ENCODE measurements at regions not wholly inside any gene's neighbourhood (a gene's known extent, or its start where the extent isn't known, plus 50 kb on each side); places are given as distances from the start of the nearest gene placed in this dataset.

DNA sequence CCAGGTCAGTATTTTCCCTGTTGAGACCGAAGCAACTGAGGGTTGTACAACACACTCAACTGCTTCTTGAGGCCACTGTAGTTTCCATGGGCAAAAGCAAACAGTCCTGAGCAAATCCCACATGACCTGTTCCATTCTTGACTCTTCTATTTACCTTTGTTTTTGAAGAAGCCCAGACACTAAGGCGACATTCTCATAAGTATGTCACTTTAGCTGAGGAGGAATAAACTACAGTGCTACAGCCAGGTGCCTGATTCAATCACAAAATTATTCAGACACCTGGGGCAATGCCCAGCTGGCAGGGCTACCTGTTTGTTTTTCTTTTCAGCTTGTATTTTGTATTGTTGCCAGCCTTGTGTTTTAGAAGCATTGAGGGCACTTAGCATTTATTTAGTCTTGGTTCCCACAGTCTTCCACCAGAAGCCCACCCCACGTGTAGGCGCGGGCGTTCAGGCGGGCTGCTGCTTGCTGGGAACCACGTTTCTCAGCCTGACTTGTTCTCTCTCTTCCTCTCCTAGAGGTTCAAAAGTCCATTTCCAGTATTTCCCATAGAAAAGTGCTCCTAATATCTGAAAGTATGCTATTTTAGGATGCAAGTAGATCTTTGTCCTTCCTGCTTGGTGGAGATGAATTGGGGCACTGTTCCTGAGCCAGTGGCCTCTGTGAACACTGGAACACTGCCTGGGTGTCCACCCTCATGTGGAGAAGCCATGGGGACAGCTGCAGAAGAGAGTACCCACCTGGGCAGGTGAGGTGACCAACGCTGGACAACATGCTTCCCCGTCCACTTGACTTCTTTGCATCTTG, 99.0 kb upstream of the COPS8 start:
- WGBS: 88% methylated on average over 10 of the region's 10 CpGs
- H3K9me3 ChIP-seq (ENCODE audit: control insufficient read depth, low read length): no peaks in the 10 kb centered on the region
- intact Hi-C loops (cut with DNase I): no loop called here

DNA sequence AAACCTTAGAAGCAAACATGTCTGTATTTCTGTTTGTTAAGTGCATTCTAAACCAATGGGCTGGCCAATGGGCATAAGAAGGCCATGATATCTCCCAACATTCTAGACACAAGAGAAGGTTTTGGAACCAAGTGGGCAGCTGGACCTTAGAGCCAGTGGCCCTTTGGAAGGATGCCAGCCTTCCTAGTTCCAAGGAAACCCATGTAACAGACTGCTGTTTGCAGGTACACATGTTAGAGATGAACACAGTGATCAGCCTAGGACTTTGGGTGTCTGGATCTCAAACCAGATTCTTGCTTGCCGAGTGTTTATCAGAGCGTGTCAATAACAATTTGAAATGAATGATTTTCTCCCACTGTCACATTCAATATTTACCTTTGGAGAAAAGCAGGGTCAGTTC, 97.5 kb upstream of the COPS8 start:
- WGBS: 90% methylated on average over 2 of the region's 2 CpGs
- no peak for ATAC-seq

More for the DNA sequence above, 99.0 kb upstream of the COPS8 start:
- H3K27me3 ChIP-seq (ENCODE audit: control insufficient read depth, insufficient read depth): no peaks in the 10 kb centered on the region
- H3K4me3 ChIP-seq (ENCODE audit: low read length): no peak overlapping the region
- no peak for DNase-seq
- peaks cover 3% of the 10 kb centered on the region for H3K4me1 ChIP-seq (ENCODE audit: control insufficient read depth, insufficient read depth, low read length)
- H3K27ac ChIP-seq (ENCODE audit: low read length): no peak overlapping the region
- no peak for ATAC-seq

DNA sequence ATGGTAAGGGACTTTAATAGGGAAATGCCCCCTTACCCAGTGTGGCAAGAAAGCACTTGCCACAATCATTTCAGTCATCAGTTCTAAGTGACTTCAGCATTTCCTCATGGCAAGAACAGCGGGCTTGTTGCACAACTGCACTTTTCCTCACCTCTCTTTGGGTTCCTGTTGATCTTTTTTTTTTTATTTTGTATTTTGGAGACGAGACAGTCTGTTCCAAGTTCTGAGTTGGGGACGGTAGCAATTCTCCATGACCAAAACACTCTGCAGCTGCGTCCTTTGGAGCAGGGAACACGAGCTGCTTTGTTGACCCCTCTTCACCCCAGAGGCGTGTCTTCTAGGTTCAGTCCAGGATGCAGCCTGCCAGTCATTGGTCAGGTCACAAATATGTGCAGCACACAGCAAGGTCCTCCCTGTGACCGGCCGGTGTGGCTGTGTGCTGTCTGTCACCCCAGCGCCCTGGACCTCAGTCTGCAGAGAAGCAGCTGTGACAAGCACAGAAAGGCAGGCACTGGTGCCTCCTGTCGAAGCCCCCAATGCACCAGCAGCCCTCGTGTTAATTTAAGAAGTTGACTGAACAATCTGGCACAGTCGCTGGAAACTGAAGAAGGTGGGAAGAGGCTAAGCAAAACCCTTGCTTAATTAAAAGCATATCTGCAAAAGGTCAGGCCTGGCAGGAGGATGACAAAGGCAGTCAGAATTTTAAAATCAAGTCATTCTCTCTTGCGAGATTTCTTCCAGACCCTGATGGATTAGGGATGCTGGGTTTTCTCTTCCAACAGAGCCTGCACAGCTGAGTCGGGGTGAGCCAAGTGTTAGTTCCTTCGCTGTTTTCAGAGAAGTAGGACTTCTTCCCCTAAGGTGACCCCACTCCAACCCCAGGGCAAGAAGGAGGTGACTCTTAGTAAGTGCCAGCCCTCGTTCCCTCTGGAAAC, 96.7 kb upstream of the COPS8 start:
- ATAC-seq (peak; percentile 88 to 92), DNase-seq (peak; percentile 60 to 88 (median 71))
- intact Hi-C loops (cut with DNase I): no loop called here
- no peaks in the 10 kb centered on the region for H3K27me3 ChIP-seq (ENCODE audit: control insufficient read depth, insufficient read depth)
- no peaks in the 10 kb centered on the region for H3K9me3 ChIP-seq (ENCODE audit: control insufficient read depth, low read length)
- peak overlapping the region; percentile 15 for H3K27ac ChIP-seq (ENCODE audit: low read length)
- peaks cover 3% of the 10 kb centered on the region for H3K4me1 ChIP-seq (ENCODE audit: control insufficient read depth, insufficient read depth, low read length)
- WGBS: 35% methylated on average over 16 of the region's 16 CpGs
- H3K4me3 ChIP-seq (ENCODE audit: low read length): no peak overlapping the region

More for the DNA sequence above, 97.5 kb upstream of the COPS8 start:
- no peak for DNase-seq
- intact Hi-C loops (cut with DNase I): no loop called here
- H3K4me3 ChIP-seq (ENCODE audit: low read length): no peak overlapping the region
- H3K4me1 ChIP-seq (ENCODE audit: control insufficient read depth, insufficient read depth, low read length): peaks cover 3% of the 10 kb centered on the region
- no peaks in the 10 kb centered on the region for H3K27me3 ChIP-seq (ENCODE audit: control insufficient read depth, insufficient read depth)
- no peaks in the 10 kb centered on the region for H3K9me3 ChIP-seq (ENCODE audit: control insufficient read depth, low read length)
- H3K27ac ChIP-seq (ENCODE audit: low read length): no peak overlapping the region

DNA sequence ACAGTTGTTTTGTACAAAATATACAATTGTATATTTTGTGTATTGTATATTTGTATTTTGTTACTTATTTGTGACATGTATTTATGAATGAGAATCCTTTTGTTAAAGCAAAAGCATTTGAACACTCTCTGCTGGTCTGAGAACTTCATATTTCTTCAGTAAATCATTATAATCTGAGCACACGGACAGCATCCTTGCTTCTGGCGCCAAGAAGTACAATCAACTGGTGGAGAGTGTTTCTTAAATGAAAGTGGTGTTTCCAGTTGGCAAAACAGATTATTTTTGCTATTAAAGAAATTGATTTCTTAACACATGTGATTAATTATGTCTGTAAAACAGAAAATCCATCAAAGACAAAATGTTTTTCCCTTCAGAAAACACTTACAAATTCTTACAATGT, 95.1 kb upstream of the COPS8 start:
- Histone ChIP-seq H3K4me3 (ENCODE audit: low read length) (no peak overlapping the region), H3K4me1 (ENCODE audit: control insufficient read depth, insufficient read depth, low read length) (peaks cover 3% of the 10 kb centered on the region), H3K9me3 (ENCODE audit: control insufficient read depth, low read length) (no peaks in the 10 kb centered on the region), H3K27me3 (ENCODE audit: control insufficient read depth, insufficient read depth) (no peaks in the 10 kb centered on the region), H3K27ac (ENCODE audit: low read length) (no peak overlapping the region)
- intact Hi-C loops (cut with DNase I): no loop called here
- no peak for DNase-seq
- 82% methylated on average over 2 of the region's 2 CpGs for WGBS
- no peak for ATAC-seq

DNA sequence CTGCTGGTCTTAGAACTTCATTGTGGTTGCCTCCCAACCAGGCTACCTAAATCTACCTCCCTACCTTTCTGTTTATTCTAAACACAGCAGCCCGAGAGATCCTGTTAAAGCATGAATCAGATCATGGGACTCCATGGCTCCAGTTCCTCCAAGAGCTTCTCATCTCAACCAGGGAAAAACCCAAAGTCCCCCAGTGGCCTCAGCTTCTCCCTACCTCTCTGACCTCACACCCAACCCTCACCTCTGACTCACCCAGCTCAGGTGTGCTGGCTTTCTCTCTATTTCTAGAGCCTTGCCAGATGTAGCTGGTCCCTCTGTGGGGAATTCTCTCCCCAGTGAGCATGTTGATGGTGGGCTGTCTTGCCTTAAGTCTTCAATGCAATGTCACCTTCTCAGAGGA, 93.8 kb upstream of the COPS8 start:
- Histone ChIP-seq H3K27ac (ENCODE audit: low read length) (no peak overlapping the region), H3K9me3 (ENCODE audit: control insufficient read depth, low read length) (no peaks in the 10 kb centered on the region), H3K27me3 (ENCODE audit: control insufficient read depth, insufficient read depth) (no peaks in the 10 kb centered on the region), H3K4me3 (ENCODE audit: low read length) (no peak overlapping the region), H3K4me1 (ENCODE audit: control insufficient read depth, insufficient read depth, low read length) (peaks cover 3% of the 10 kb centered on the region)
- intact Hi-C loops (cut with DNase I): no loop called here
- no peak for DNase-seq
- no peak for ATAC-seq
- 97% methylated on average over 1 of the region's 1 CpG for WGBS

DNA sequence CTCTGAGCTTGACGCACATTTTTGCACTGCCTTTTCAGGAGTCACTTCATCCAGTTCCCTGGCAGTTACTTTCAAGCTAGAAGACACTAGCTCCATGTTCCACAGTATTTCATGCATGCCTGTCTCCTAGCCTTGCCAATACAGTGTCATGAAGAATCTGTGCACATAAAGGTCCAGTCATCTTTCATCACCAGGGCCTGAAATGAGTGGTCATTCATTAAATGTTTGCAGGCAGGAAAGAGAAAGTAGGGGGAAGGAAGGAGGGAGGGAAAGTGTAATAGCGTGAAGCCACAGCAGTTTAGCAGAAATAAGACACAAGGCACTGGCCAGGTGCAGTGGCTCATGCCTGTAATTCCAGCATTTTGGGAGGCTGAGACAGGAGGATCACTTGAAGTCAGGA, 92.4 kb upstream of the COPS8 start:
- Histone ChIP-seq H3K4me3 (ENCODE audit: low read length) (no peak overlapping the region), H3K27ac (ENCODE audit: low read length) (no peak overlapping the region), H3K4me1 (ENCODE audit: control insufficient read depth, insufficient read depth, low read length) (peaks cover 2% of the 10 kb centered on the region), H3K27me3 (ENCODE audit: control insufficient read depth, insufficient read depth) (no peaks in the 10 kb centered on the region), H3K9me3 (ENCODE audit: control insufficient read depth, low read length) (no peaks in the 10 kb centered on the region)
- no peak for ATAC-seq
- 80% methylated on average over 2 of the region's 2 CpGs for WGBS
- intact Hi-C loops (cut with DNase I): no loop called here
- no peak for DNase-seq

DNA sequence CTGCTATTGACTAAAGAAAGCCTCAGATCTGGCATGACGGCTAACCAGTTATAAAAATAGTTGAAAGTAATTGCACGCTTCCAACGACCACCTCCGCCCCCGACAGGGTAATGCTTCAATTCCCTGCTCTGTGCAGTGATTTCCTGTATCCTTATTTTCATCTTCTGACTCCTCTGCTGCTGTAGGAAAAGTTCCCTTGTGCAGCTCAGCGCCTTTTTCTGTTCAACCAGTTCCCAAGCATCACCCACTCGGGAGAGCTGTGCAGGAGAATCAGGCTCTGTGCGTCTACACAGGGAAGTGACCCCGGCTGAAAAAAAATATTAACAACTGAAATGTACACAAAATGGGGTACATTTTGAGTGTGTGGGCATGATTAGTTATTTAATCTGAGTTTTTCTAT, 91.3 kb upstream of the COPS8 start:
- DNase-seq (no peak), ATAC-seq (no peak)
- WGBS: 67% methylated on average over 9 of the region's 9 CpGs
- intact Hi-C loops (cut with DNase I): no loop called here
- no peaks in the 10 kb centered on the region for H3K9me3 ChIP-seq (ENCODE audit: control insufficient read depth, low read length)
- no peaks in the 10 kb centered on the region for H3K4me1 ChIP-seq (ENCODE audit: control insufficient read depth, insufficient read depth, low read length)
- no peak overlapping the region for H3K4me3 ChIP-seq (ENCODE audit: low read length)
- H3K27ac ChIP-seq (ENCODE audit: low read length): no peak overlapping the region
- no peaks in the 10 kb centered on the region for H3K27me3 ChIP-seq (ENCODE audit: control insufficient read depth, insufficient read depth)

DNA sequence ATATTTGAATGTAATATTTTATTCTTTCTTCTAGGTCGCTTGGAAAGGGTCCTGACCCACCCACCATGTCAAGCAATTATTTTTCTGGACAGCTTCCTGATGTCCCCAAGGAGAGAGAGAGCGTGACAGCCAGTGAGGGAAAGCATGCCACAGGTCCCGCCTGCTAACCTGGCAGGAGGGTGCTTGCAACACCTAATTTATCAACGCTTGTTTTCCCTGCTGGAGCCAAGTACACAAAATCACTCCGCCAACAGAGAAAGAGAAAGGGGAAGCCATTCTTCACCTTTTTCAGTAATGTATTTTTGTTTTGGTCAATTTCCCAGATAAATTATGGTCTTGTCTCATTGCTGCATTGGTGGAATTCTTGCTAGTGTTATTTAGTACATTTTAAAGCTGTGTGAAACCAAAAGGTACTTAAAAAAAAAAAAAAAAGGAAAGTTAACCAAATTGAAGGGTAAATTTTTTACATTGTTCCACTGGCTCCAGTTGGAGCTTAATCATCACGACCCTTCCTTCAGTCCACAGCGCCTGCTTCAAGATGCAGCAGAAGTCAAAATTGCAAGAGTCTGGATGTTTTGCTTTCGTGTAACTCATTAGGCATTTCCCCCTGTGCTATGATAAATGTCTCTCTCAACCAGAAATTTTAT, 88.5 kb upstream of the COPS8 start:
- H3K27me3 ChIP-seq (ENCODE audit: control insufficient read depth, insufficient read depth): no peaks in the 10 kb centered on the region
- no peaks in the 10 kb centered on the region for H3K4me1 ChIP-seq (ENCODE audit: control insufficient read depth, insufficient read depth, low read length)
- no peaks in the 10 kb centered on the region for H3K9me3 ChIP-seq (ENCODE audit: control insufficient read depth, low read length)
- no peak for DNase-seq
- 68% methylated on average over 8 of the region's 8 CpGs for WGBS
- no peak overlapping the region for H3K27ac ChIP-seq (ENCODE audit: low read length)
- intact Hi-C loops (cut with DNase I): no loop called here
- no peak overlapping the region for H3K4me3 ChIP-seq (ENCODE audit: low read length)
- ATAC-seq: no peak

DNA sequence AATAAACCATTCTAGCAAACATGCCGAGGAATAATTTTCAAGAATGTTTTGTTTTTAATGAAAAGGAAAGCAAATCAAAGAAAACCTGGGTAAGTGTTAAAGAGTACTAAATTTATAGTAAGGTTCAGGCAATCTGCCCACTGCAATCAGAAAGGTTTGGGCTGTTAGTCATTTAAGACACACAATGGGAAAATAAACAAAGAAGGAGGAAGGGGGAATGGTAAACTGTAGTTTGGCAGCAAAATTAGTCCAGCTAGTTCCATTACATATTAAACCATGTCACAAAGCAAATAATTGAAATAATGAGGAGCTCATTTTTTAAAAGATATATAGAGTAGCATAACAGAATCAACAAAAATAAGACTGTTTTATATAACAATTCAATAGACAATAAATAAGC, 87.5 kb upstream of the COPS8 start:
- intact Hi-C loops (cut with DNase I): no loop called here
- no peaks in the 10 kb centered on the region for H3K27me3 ChIP-seq (ENCODE audit: control insufficient read depth, insufficient read depth)
- WGBS: 90% methylated on average over 1 of the region's 1 CpG
- peak in 1 of 2 donors; percentile 62 for ATAC-seq
- H3K4me3 ChIP-seq (ENCODE audit: low read length): no peak overlapping the region
- no peaks in the 10 kb centered on the region for H3K9me3 ChIP-seq (ENCODE audit: control insufficient read depth, low read length)
- H3K4me1 ChIP-seq (ENCODE audit: control insufficient read depth, insufficient read depth, low read length): no peaks in the 10 kb centered on the region
- H3K27ac ChIP-seq (ENCODE audit: low read length): no peak overlapping the region
- no peak for DNase-seq

DNA sequence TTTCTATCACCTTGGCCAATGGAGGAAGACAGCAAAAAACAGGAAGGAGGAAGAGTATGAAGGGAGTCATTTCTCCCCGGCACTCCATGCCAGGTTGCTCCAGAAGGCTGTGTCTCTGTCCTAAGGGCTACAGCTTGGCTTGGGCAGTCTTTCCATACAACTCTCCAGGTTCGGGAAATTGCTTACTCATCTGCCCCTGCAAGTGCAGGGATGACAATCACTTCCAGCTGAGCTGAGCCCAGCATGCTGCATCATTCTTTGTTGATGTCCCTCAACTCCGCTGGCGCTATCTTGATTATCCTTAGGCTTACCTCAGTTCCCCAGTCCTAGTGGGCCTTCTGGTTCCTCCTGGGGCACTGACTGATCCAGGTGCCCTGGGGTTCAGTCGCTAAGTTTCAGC, 86.9 kb upstream of the COPS8 start:
- H3K4me1 ChIP-seq (ENCODE audit: control insufficient read depth, insufficient read depth, low read length): no peaks in the 10 kb centered on the region
- intact Hi-C loops (cut with DNase I): no loop called here
- H3K4me3 ChIP-seq (ENCODE audit: low read length): no peak overlapping the region
- ATAC-seq: no peak
- H3K27ac ChIP-seq (ENCODE audit: low read length): no peak overlapping the region
- H3K27me3 ChIP-seq (ENCODE audit: control insufficient read depth, insufficient read depth): no peaks in the 10 kb centered on the region
- WGBS: 85% methylated on average over 5 of the region's 5 CpGs
- no peak for DNase-seq
- H3K9me3 ChIP-seq (ENCODE audit: control insufficient read depth, low read length): no peaks in the 10 kb centered on the region

DNA sequence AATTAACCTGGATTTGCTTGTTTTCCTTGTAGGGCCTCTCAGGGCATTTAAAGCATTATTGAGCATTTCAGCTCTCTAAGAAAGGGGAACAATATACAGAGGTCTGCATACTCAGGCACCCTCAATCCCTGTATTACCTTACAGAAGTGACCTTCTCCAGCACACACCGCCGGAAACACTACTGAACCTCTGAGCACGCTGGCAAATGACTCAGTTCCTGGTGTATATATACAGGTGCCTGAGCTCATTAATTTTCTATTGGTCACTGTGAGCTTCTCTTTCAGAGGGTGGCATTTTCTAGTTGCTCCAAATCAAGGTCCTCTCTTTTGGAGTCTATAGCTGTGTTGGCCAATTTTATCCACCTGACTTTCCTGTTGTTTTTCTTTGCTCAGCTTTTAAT, 85.2 kb upstream of the COPS8 start:
- Histone ChIP-seq H3K27ac (ENCODE audit: low read length) (no peak overlapping the region), H3K4me1 (ENCODE audit: control insufficient read depth, insufficient read depth, low read length) (no peaks in the 10 kb centered on the region), H3K9me3 (ENCODE audit: control insufficient read depth, low read length) (no peaks in the 10 kb centered on the region), H3K4me3 (ENCODE audit: low read length) (no peak overlapping the region), H3K27me3 (ENCODE audit: control insufficient read depth, insufficient read depth) (no peaks in the 10 kb centered on the region)
- DNase-seq: no peak
- intact Hi-C loops (cut with DNase I): no loop called here
- WGBS: 96% methylated on average over 3 of the region's 3 CpGs
- ATAC-seq: no peak

Measured in right cardiac atrium (tissue), 5 donors.